OCI-M2 (cell line): ENCODE measurements at regions not wholly inside any gene's neighbourhood (a gene's known extent, or its start where the extent isn't known, plus 50 kb on each side); places are given as distances from the start of the nearest gene placed in this dataset.

Experiments
- DNase-seq: peaks from one replicate; lab custom pipeline; 2025; ENCODE audit not compliant: unreplicated experiment; lab: John Stamatoyannopoulos, UW

DNA sequence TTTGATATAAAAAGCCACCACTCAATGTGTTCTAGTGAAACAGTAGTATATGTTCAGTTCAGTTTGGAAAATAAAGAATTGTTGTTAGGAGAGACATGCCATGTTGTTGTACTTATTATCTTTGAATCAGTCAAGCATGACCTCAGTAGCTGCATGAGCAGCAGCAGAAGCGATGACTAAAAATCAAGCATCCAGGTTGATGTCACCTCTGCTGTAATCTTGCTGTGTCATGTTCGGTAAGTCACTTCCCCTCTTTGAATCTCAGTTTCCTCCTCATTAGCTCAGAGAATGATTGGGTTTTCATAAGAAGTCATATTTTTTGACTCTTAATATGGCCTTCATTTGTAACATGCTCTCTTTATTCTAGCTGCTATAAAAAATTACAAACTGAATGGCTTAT lies 428.4 kb upstream of the B3GALT2 start:
- DNase-seq: no peak

DNA sequence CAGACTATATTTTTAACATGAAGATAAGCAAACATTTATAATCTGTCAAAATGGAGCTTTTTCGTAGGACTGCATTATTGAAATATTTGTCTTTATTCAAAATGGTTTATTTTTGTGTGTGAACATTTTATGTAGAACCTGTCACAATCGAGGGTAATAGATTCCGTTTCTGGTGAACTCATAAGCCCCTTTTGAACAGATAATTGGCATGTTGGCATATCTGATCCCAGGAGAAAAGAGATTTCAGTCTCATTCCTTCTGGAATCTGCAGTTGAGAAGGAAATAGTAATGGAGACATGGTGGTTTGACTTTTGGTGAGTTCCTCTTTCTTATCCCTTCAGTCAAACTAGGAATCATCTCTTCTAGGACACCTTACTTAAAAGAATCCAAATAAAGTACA lies 427.9 kb upstream of the B3GALT2 start:
- DNase-seq: no peak

DNA sequence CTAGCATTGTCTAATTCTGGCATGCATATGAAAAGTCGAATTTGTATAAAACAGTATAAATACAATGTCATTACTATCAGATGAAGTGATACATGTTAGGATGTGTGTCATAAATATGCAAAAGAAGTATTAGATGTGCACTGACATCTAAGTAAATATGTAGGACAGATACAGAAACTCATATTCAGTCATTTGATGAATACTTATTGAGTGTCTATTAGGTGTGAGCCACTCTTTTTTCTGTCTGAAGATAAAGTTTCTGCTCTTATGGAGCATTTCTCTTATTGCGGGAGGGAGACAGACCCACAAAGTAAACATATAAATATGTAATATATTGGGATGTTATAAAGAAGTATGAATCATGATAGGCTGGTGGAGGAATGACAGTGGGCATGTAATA lies 426.6 kb upstream of the B3GALT2 start:
- no peak for DNase-seq

DNA sequence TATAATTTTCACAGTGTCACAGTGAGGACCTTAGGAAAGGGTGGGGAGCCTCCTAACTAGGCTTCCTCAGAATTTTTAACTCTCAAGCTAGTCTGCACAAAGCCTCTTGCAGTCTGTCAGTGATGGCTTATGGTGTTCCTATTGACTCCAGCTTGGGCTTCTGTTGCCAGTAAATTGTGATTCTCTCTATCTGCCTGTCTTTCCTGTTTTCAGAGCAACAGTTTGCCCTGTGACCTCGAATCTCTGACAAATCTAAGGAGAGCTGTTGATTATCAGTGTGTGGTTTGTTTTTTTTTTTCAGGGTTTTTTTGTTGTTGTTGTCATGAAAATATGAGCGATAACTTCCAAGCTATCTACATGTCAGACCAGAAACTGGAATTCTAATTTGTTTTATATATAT lies 423.2 kb upstream of the B3GALT2 start:
- no peak for DNase-seq

DNA sequence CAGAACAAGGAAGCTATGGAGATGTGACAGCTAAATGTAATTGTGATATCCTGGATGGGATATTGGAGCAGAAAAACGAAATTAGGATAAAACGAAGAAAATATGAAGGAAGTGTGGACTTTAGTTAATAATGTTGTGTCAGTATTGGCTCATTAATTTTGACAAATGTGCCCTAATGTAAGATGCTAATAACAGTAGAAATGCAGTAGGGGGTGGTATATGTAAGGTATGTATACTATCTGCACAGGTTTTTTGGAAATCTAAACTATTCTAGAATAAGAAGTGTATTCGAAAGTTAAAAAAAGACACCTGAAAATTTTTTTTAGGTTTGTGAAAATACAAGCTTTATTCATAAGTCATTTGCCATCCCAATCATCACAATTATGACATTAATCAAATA lies 421.4 kb upstream of the B3GALT2 start:
- DNase-seq: no peak

DNA sequence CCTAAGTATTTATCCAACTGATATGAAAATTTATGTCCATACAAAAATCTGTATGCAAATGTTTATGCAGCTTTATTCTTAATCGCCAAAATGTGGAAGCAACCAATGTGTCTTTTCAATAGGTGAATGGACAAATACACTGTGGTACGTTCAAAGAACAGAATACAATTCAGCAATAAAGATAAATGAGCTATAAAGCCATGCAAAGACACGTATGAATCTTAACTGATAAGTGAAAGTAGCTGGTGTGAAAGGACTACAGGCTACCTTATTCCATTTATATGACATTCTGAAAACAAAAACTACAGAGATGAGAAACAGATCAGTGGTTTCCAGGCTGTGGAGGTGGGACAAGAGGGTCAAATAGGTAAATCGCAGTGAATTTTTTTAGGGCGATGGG lies 419.6 kb upstream of the B3GALT2 start:
- no peak for DNase-seq

DNA sequence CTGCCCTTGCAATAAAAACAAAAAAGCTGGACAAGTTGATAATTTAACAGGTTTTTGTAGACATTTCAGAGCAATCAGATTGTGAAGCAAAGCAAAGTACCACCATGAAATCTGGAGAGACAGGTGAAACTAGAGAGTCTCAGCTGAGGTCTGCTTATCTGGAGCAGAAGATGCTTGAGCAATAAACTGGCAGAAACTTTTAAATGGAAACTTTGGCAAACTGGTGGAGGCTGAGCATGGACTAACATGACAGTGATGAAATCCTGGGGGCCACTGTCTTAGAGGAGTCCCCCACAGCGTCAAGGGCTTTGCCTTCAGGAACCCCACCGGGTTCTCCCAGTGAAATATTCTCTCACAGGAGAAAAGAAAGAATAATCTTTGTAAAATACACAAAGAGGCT lies 416.3 kb upstream of the B3GALT2 start:
- DNase-seq: no peak

DNA sequence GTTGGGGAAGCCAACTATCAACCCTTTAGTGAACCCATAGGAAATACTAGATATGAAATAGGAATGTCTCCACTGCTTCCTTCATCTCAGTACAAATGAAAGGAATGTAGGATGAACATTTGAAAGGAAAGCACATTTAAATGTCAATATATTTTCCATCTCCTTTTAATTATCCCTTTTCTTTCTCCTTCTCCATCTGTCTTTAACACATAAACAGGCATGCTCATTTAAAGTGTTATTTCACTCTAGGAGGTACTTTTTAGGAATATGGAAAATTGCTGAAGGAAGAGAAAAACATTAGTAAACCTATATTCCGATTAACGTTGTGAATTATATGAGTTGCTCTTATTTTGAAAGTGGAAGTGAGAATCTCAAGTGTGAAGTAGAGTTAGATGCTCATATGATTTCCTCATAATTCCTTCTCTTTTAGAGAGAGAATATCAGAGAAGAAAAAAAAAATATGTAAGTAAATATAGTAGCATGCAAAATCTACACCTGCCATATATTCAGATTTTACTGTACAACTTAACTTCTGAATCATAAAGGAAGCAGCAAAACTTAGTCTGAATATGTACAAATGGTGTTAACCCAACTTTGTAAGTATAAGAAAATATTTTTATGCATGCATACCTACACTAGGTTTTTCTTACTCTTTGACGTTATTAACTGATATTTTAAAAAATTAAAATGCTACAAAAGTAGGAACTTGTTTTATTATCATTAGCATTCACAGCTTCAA lies 406.9 kb upstream of the B3GALT2 start:
- no peak for DNase-seq

DNA sequence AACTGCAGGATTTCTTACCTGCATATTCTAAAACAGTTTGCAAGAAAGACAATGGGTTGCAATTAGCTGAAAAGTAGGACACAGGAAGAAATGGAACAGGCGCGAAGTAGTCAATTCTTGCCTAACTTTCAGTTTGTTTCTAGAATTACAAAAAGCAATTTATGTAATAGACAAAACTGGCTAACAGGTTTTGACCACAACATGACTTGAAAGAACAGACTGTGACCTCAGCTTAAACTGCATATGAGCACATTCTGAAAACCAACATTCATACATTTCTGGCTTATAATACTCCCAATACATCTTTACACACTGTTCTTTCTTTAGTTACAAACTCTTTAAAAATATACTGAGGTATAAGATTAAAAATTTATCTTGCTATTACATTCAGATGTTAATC lies 405.9 kb upstream of the B3GALT2 start:
- no peak for DNase-seq

DNA sequence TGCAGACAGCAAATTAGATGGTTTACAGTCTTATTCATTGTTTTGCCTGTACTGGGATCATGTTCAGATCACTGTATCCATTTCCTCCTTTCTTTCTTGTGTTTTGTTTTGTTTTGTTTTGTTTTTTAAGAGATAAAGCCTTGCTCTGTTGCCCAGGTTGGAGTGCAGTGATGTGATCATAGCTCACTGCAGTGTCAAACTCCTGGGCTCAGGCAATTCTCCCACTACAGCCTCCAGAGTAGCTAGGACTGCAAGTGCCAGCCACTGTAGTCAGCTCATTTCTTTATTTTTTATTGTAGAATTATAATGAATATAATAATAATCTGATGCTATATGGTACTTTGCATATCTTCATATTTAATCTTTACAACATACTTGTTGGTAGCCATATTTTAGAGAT lies 403.7 kb upstream of the B3GALT2 start:
- no peak for DNase-seq

DNA sequence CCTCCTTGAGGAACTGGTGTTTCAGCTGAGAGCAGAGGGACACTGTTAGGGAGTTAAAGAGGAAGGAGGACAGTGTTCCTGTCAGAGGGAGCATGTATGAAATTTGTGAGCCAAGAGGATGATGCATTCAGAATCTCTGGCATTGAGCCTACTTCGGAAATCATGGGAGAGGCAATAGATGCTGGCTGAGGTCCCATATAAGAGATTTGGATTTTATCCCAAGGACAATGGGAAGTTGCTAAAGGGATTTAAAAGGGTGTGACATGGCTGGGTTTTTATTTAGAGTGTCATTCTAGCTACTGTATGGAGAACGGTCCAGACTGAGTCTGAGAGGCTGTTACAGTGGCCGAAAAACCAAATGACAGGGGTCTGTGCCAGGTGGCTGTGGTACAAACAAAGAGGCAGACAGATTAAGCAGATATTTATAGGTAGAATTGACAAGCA lies 403.2 kb upstream of the B3GALT2 start:
- DNase-seq: no peak

DNA sequence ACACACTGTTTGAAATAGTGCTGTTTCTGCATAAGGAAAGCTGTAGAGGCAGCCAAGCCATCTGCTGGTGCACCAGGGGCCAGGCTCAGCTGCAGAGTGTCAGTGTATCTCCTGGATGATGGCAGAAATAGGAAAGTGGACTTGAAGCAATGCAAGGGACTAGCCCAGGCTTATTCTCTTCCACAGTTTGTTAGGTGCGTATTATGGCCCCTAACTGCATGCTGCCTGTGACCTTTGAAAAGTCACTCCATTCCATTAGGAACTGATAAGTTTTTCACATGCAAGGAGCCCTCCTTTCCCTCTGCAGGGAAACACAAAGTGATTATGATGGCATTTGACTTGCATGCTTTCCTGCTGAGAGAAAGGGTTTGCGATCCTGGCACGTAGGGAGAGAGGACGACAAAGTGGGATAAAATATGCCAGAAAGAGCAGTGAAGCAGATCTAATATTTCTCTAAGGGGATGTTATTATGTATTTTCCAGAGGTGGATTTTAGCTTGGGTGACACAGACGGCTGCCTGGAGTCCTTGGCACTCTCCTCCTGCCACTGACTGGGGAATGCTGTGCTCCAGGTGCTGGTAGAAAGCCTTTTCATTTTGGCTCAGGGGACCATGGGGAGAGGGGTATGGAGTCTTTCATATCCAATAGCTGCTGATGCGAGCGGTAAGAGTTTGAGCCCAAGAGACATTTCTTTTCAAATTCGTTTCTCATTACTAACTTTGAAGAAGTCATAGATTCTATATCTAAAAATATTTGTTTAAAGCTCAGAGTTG lies 402.1 kb upstream of the B3GALT2 start:
- no peak for DNase-seq

DNA sequence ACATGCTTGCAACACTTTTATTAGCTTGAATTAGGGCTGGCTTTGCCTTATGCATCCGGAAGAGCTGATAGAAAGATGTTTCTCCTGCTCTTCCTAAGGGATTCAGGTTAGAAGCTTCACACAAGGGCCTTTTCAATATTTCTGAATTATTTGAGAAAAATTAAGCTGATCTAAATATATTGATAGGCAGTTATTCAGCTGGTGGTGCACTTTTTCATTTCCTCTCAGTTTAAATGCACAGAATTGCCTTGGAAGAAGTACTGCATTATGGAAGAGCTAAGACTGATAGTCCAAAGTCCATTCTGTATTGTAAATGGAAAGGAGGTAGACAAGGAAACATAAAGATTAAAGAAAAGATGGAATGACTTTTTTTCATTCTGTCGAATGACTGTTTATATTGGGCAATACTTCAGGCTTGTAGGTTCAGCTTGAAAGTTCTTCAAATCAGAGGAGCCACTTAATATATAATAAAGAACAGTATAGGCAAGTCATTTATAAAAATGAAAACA lies 398.4 kb upstream of the B3GALT2 start:
- DNase-seq: no peak

DNA sequence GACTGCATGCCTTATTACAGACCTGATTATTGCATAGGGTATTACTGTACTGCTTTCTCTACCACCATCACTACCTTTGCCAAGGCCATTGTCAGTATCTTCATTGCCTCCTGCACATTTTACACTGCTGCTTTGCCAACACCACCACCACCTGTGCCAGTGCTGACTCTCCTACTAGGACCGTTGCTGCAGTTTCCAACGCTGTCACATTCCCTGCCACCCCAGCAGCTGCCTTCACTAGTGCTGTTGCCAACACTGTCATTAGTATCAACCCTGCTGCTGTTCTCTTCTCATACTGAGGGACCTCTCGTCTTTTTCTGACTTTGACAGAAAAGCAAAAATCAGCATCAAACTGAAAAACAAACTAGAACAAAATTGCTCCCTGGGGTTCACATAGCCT lies 394.9 kb upstream of the B3GALT2 start:
- no peak for DNase-seq

DNA sequence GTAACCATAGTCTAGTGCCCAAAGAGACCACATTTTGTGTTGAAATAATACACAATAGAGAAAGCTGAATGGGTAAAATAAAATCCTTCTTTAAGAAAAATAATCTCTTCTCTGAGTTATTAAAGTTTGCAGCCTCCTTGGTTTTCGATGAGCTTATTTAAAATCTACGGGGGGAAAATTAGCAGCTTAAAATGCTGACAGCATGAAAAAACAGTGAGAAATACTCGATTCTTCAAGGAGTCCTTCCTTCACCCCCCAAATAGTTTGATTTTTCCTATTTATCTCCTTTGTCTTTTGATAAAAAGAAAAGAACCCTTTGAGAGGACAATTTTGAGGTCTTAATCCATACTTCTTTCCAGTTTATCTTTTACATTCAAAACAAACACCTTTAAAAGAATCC lies 394.0 kb upstream of the B3GALT2 start:
- no peak for DNase-seq

DNA sequence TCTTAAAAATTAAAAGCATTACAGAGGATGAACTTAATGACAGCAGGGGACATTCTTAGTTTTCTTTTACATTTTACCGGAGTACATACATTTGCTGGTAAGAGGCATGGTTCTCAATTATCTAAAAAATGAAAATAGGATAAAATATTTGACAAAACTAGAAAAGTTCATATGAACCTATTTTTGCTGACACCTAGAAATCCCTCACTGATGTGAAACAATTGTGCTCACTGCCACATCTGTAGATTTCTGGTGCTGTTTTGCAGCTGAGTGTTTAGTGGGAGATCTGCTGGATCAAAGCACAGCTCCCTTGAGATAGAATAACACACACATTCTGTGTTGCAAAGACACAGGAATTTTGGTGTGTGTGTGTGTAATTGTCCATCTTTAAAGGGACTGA lies 392.9 kb upstream of the B3GALT2 start:
- DNase-seq: no peak

DNA sequence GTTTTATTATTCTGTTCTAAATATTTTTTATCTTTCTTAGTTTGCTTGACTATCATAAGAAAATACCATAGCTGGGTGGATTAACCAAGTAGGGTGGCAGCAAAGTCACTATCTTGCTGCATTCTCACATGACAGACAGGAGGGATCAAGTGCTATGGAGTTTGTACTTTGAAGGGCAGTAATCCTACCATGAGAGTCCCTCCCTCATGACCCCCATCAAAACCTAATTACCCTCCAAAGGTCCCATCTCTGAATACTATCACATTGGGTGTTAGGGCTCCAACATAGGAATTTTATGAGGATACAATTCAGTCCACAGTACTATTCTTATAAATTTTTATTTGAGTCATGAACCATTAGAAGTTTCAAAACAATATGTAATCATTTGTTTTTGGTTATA lies 388.5 kb upstream of the B3GALT2 start:
- no peak for DNase-seq

DNA sequence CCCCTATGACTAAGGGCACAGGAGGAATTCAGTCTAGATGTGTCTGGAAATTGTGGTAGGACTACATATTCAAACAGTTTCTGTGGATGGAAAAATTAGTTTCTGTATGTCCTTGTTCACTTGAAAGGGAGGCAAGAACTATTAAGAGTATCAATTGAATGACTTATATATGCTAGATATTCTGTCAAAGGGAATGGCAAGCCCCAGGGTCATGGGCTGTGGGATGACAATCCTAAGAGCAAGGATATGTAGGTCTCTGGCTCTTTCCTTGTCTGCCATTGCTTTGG lies 383.5 kb upstream of the B3GALT2 start:
- no peak for DNase-seq

DNA sequence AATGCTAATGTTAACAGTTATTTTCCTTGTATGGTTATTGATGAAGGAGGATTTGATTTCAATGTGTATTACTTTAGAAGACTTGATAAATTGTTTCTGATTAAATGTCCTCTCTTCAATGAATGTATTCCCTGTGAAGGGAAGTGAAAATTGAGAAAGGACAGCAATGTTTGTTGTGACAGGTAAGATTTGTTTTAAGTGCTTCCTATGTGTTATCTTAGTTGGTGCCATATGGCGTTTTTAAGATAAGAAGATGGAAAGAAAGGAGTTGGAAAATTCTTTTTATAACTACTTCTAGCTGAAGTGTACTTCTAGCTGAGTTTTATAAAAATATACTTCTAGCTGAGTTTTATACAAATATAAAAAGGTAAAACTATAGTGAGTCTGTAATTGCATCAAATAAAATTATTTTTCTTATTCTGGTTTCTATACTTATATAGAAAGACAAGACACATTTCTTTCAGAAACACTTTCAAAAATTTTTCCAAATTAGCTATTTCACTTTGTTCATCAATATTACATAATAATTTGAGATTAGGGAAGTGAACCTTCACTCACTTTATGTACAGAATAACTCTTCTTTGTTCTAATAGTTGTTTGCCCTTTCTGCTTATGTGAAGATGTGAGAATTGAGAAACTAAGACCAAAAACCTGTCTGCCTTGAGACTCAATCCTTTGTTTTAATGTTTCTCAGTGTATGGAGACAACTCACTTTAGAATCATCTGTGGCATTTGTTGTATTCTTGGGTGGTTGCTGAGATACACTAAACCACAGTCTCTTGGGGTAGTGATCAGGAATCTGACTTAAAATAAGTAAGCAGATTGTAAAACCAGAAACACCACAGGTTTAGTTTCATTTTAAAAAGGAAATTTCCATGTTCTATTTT lies 382.9 kb upstream of the B3GALT2 start:
- no peak for DNase-seq

DNA sequence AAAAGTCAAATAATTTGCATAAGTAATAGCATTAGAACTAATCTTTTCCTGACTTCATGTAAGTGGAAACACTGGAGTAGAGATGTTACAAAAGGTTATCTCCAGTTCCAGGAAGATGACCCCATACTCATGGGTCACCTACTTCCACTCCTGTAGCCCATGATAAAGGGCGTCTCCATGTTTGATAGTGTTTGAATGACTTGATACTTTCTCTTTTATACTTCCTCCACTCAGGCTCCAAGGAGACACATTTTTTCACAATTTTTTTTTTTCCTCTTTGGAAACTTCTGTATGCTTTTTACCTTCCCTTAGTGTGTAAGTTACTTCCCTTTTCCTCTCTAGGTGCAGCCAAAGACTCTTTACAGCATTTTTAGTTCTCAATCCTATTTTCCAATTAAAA lies 382.1 kb upstream of the B3GALT2 start:
- peak; percentile 10 for DNase-seq

DNA sequence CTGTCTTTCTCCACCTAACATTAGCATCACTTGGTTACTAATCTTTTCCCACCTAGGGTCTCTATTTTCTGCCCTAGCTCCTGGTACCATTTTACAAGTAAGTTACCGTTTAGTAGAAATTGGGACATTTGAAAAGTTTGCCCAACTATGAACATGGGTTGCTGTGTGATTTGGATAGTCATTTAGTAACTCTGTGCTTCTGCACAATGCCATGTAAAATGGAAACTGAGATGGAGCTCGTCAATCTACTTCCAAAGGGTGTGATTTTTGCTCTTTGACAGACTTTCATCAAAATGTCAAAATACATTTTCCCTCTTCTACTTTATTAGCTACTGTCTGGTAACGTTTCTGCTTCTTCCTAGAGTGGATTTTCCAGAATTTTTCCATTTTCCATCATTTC lies 381.5 kb upstream of the B3GALT2 start:
- no peak for DNase-seq

DNA sequence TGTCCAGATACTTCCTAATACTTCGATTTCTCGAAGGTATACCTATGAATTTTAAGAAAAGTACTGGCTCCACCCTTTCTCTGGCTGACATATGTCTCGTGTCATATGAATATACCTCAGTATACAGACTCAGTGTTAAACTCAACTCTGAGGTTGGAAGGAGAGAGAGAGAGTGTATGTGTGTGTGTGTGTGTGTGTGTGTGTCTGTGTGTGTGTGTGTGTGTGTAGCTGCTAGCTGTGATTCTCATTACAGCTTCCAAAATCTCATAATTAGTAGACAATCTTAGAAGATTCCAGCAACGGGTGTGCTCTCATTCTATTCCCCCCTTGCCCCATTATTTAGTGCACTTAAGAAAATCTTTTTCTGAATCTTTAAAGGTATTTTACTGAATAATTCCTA lies 380.3 kb upstream of the B3GALT2 start:
- no peak for DNase-seq
